ENCODE measurements at regions not wholly inside any gene's neighbourhood (a gene's known extent, or its start where the extent isn't known, plus 50 kb on each side); places are given as distances from the start of the nearest gene placed in this dataset.

GRCh38 chr3:66692042-66692765 lies 191.4 kb upstream of the LRIG1 start:
- no peak for DNase-seq (ENCODE audit: low read depth)

GRCh38 chr3:66692766-66693150 lies 191.9 kb upstream of the LRIG1 start:
- no peak for DNase-seq (ENCODE audit: low read depth)

- DNase-seq (ENCODE audit: low read depth) = no peak
These were observed 192.7 kb upstream of the LRIG1 start for GRCh38 chr3:66693461-66694031.

- DNase-seq (ENCODE audit: low read depth) = no peak
These were observed 201.3 kb upstream of the LRIG1 start for GRCh38 chr3:66702126-66702525.

- no peak for DNase-seq (ENCODE audit: low read depth)
These were observed 202.7 kb upstream of the LRIG1 start for GRCh38 chr3:66703501-66703900.

- DNase-seq (ENCODE audit: low read depth) = no peak
These were observed 204.3 kb upstream of the LRIG1 start for GRCh38 chr3:66705076-66705475.

- DNase-seq (ENCODE audit: low read depth) = no peak
These were observed 206.1 kb upstream of the LRIG1 start for GRCh38 chr3:66706890-66707289.

GRCh38 chr3:66709532-66709931 lies 208.7 kb upstream of the LRIG1 start:
- no peak for DNase-seq (ENCODE audit: low read depth)

- DNase-seq (ENCODE audit: low read depth) = no peak
These were observed 211.4 kb upstream of the LRIG1 start for GRCh38 chr3:66712210-66712609.

GRCh38 chr3:66713921-66714320 lies 213.1 kb upstream of the LRIG1 start:
- no peak for DNase-seq (ENCODE audit: low read depth)

GRCh38 chr3:66715806-66716205 lies 215.0 kb upstream of the LRIG1 start:
- DNase-seq (ENCODE audit: low read depth) = no peak

GRCh38 chr3:66717806-66718205 lies 217.0 kb upstream of the LRIG1 start:
- no peak for DNase-seq (ENCODE audit: low read depth)

- no peak for DNase-seq (ENCODE audit: low read depth)
These were observed 219.1 kb upstream of the LRIG1 start for GRCh38 chr3:66719796-66720356.

- DNase-seq (ENCODE audit: low read depth) = no peak
These were observed 219.7 kb upstream of the LRIG1 start for GRCh38 chr3:66720508-66720907.

GRCh38 chr3:66722675-66723074 lies 221.9 kb upstream of the LRIG1 start:
- no peak for DNase-seq (ENCODE audit: low read depth)

GRCh38 chr3:66723231-66723630 lies 222.4 kb upstream of the LRIG1 start:
- no peak for DNase-seq (ENCODE audit: low read depth)

GRCh38 chr3:66729687-66730393 lies 229.0 kb upstream of the LRIG1 start:
- DNase-seq (ENCODE audit: low read depth) = no peak

GRCh38 chr3:66738625-66739365 lies 238.0 kb upstream of the LRIG1 start:
- no peak for DNase-seq (ENCODE audit: low read depth)

GRCh38 chr3:66740260-66740659 lies 239.4 kb upstream of the LRIG1 start:
- DNase-seq (ENCODE audit: low read depth) = no peak

GRCh38 chr3:66744521-66744920 lies 243.7 kb upstream of the LRIG1 start:
- DNase-seq (ENCODE audit: low read depth) = no peak

GRCh38 chr3:66744986-66745385 lies 244.2 kb upstream of the LRIG1 start:
- no peak for DNase-seq (ENCODE audit: low read depth)

- DNase-seq (ENCODE audit: low read depth) = no peak
These were observed 246.4 kb upstream of the LRIG1 start for GRCh38 chr3:66747261-66747660.
